CD14-positive monocyte (primary cell): ENCODE measurements at regions not wholly inside any gene's neighbourhood (a gene's known extent, or its start where the extent isn't known, plus 50 kb on each side); places are given as distances from the start of the nearest gene placed in this dataset.

Experiments used
- DNase-seq, 3 donors: peaks; one replicate each; pipeline ENCODE4 v3.0.0-alpha.2; 2011 to 2022
- H2AFZ ChIP-seq: 2 replicates; pipeline ENCODE4 v1.6.0; 2012; ENCODE audit warnings: mild to moderate bottlenecking, low read depth, low read length, inconsistent platforms; ENCODE audit not compliant: insufficient read depth, poor library complexity, severe bottlenecking
- H3K27ac ChIP-seq, 2 donors: 1 replicate in 1 of 2; 2 replicates in 1 of 2; pipeline ENCODE4 v1.5.1; 2012 to 2013; ENCODE audit warnings: low read length in 2 of 2, control low read depth in 1 of 2, inconsistent platforms in 1 of 2, low read depth in 1 of 2, mild to moderate bottlenecking in 1 of 2
- H3K27me3 ChIP-seq, 2 donors: one replicate each; pipeline versions ENCODE4 v1.6.0 to v1.6.1; 2011 to 2013; ENCODE audit warnings: low read length in 2 of 2; ENCODE audit not compliant: control insufficient read depth in 2 of 2, insufficient read depth in 2 of 2
- H3K36me3 ChIP-seq, 2 donors: replicated peaks in 1 of 2; 1 replicate in 1 of 2; 2 replicates in 1 of 2; pipeline versions ENCODE4 v1.5.1 to v1.6.1; 2012 to 2013; ENCODE audit warnings: low read length in 2 of 2, control low read depth in 1 of 2, inconsistent platforms in 1 of 2, mild to moderate bottlenecking in 1 of 2; ENCODE audit not compliant: insufficient read depth in 2 of 2, control insufficient read depth in 1 of 2
- H3K4me1 ChIP-seq, 2 donors: 1 replicate in 1 of 2; 2 replicates in 1 of 2; pipeline versions ENCODE4 v1.5.1 to v1.6.1; 2012 to 2013; ENCODE audit warnings: low read length in 2 of 2, control low read depth in 1 of 2, inconsistent platforms in 1 of 2, mild to moderate bottlenecking in 1 of 2, moderate library complexity in 1 of 2; ENCODE audit not compliant: insufficient read depth in 2 of 2, control insufficient read depth in 1 of 2
- H3K4me2 ChIP-seq: replicated peaks from 2 replicates; pipeline ENCODE3; 2012; ENCODE audit warnings: low read length, moderate library complexity, mild to moderate bottlenecking; ENCODE audit not compliant: poor library complexity, severe bottlenecking; ENCODE audit errors: extremely low read depth
- H3K4me3 ChIP-seq, 3 experiments: fragments of 200-600 bp in 1 of 3; sonication (generic) in 1 of 3; replicated peaks in 1 of 3; 1 replicate in 2 of 3; 2 replicates in 1 of 3; pipeline ENCODE4 v1.5.1; 2011 to 2013; ENCODE audit warnings: low read length in 3 of 3, mild to moderate bottlenecking in 3 of 3, control low read depth in 2 of 3, low read depth in 2 of 3, inconsistent platforms in 1 of 3, moderate library complexity in 1 of 3
- H3K79me2 ChIP-seq: 2 replicates; pipeline ENCODE4 v1.6.0; 2012; ENCODE audit warnings: mild to moderate bottlenecking, control low read depth, inconsistent platforms, low read length, moderate library complexity; ENCODE audit not compliant: insufficient read depth
- H3K9ac ChIP-seq: 2 replicates; pipeline ENCODE4 v1.6.0; 2017; ENCODE audit warnings: low read length, mild to moderate bottlenecking; ENCODE audit not compliant: insufficient read depth, poor library complexity, severe bottlenecking
- H3K9me3 ChIP-seq, 2 donors: replicated peaks in 1 of 2; 1 replicate in 1 of 2; 2 replicates in 1 of 2; pipeline versions ENCODE4 v1.5.1 to v1.6.1; 2012 to 2013; ENCODE audit warnings: low read length in 2 of 2, control low read depth in 1 of 2; ENCODE audit not compliant: control insufficient read depth in 1 of 2, insufficient read depth in 1 of 2
- H4K20me1 ChIP-seq: 2 replicates; pipeline ENCODE4 v1.6.0; 2012; ENCODE audit warnings: mild to moderate bottlenecking, low read length, control low read depth, moderate library complexity; ENCODE audit not compliant: insufficient read depth
- H3K27ac Mint-ChIP-seq, 7 donors: one replicate each; pipeline ENCODE4 v1.8.0; 2020; ENCODE audit warnings: mild to moderate bottlenecking in 7 of 7, mixed read lengths in 7 of 7, moderate library complexity in 6 of 7, inconsistent platforms in 2 of 7
- H3K27me3 Mint-ChIP-seq, 3 donors: one replicate each; pipeline ENCODE4 v1.8.0; 2021 to 2022; ENCODE audit warnings: low read depth in 3 of 3, mild to moderate bottlenecking in 3 of 3, mixed read lengths in 3 of 3, moderate library complexity in 3 of 3, inconsistent platforms in 1 of 3
- H3K36me3 Mint-ChIP-seq, 2 donors: one replicate each; pipeline ENCODE4 v1.8.0; 2020; ENCODE audit warnings: mixed read lengths in 2 of 2, inconsistent platforms in 1 of 2, mild to moderate bottlenecking in 1 of 2
- H3K4me1 Mint-ChIP-seq: one replicate; pipeline ENCODE4 v1.8.0; 2020; ENCODE audit warnings: mild to moderate bottlenecking, mixed read lengths
- H3K4me3 Mint-ChIP-seq, 2 donors: one replicate each; pipeline ENCODE4 v1.8.0; 2020; ENCODE audit warnings: mild to moderate bottlenecking in 2 of 2, mixed read lengths in 2 of 2, moderate library complexity in 1 of 2
- H3K9me3 Mint-ChIP-seq, 7 donors: one replicate each; pipeline ENCODE4 v1.8.0; 2020 to 2022; ENCODE audit warnings: mixed read lengths in 7 of 7, mild to moderate bottlenecking in 6 of 7, moderate library complexity in 6 of 7, inconsistent platforms in 2 of 7
- WGBS: methylation state at CpG from one replicate; pipeline ENCODE4 v1.1.5; 2013; ENCODE audit warnings: missing lambda C conversion rate; ENCODE audit not compliant: insufficient coverage; 5-methylcytosine and 5-hydroxymethylcytosine counted together
- intact Hi-C, 2 donors: fragments of 100-400 bp; cut with micrococcal nuclease; formaldehyde crosslinking; loops; one replicate each; pipeline versions ENCODE4 v1.15.0 to v1.15.1; 2023
- TF ChIP-seq, protein P1 (sequence below): fragments of 200-600 bp; IDR thresholded peaks from one replicate; pipeline ENCODE4 v1.8.0; 2022; ENCODE audit warnings: antibody characterized with exemption, mild to moderate bottlenecking

DNA sequence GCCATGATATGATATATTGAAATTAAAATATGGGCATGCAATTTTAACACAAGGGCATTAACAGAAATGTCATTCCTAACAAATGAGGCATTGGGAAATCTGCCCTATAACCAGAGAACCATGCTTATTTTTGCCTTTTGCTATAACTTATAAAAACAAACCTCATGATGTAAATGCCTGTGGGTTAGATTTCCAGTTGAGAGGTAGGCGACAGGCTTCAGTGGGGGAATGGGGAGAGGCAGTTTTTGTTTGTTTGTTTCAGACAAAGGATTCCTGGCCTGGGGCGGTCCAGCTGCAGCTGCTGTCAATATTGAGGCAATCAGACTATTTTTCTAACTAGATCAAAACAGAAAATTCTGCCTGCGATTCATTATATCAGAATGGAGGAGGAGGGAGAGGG is 490.4 kb upstream of the CFAP20DC start:
- no peak for DNase-seq
- TF ChIP-seq, protein P1, sequence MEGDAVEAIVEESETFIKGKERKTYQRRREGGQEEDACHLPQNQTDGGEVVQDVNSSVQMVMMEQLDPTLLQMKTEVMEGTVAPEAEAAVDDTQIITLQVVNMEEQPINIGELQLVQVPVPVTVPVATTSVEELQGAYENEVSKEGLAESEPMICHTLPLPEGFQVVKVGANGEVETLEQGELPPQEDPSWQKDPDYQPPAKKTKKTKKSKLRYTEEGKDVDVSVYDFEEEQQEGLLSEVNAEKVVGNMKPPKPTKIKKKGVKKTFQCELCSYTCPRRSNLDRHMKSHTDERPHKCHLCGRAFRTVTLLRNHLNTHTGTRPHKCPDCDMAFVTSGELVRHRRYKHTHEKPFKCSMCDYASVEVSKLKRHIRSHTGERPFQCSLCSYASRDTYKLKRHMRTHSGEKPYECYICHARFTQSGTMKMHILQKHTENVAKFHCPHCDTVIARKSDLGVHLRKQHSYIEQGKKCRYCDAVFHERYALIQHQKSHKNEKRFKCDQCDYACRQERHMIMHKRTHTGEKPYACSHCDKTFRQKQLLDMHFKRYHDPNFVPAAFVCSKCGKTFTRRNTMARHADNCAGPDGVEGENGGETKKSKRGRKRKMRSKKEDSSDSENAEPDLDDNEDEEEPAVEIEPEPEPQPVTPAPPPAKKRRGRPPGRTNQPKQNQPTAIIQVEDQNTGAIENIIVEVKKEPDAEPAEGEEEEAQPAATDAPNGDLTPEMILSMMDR = no peak
- H3K27me3 Mint-ChIP-seq = no peaks in the 10 kb centered on the region
- H3K36me3 ChIP-seq = no peaks in the 10 kb centered on the region
- H3K36me3 Mint-ChIP-seq = no peaks in the 10 kb centered on the region
- no peaks in the 10 kb centered on the region for H3K27me3 ChIP-seq
- WGBS = 100% methylated on average over 1 of the region's 3 CpGs
- no peak overlapping the region for H2AFZ ChIP-seq
- H3K4me1 Mint-ChIP-seq = no peaks in the 10 kb centered on the region
- intact Hi-C loops = no loop called here
- no peaks in the 10 kb centered on the region for H3K9me3 ChIP-seq
- H3K27ac Mint-ChIP-seq = no peak overlapping the region
- H3K27ac ChIP-seq = no peak overlapping the region
- no peak overlapping the region for H3K4me3 ChIP-seq
- H3K4me2 ChIP-seq = no peak overlapping the region
- H3K4me3 Mint-ChIP-seq = no peak overlapping the region
- H3K9ac ChIP-seq = no peak overlapping the region
- no peaks in the 10 kb centered on the region for H3K79me2 ChIP-seq
- peaks cover 0 to 2% (median 0%) of the 10 kb centered on the region in 7 donors for H3K9me3 Mint-ChIP-seq
- no peaks in the 10 kb centered on the region for H3K4me1 ChIP-seq
- H4K20me1 ChIP-seq = no peaks in the 10 kb centered on the region

DNA sequence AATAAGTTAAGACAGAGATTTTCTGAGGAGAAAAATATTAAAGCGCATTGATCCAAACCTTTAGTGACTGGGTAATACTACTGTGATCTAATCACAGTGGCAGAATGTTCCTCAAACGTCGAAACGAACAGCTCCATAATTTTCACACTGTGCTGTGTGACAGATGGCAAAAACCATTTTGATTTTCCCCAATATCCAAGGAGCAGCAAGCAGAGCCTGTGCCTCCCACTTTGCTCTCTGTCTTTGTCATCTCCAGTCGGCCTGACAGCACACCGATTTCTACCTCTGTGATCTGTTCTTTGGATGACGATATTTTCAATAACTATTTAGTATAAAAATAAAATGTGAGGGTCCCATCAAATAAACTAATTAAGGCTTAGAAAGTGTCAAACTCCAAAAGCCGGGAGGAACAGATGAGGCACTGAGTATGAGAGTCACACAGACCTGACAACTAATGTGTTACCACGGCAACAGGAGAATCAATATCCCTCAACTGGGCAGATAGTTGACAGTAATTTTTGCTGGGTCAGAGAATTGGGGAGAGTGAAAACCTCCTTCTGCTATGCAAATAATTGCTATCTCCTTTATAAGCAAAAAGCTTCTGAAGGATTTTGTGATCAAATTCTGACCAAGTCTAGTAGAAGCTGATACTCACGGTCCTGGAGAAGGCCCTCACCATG is 489.1 kb upstream of the CFAP20DC start:
- DNase-seq = no peak
- no peaks in the 10 kb centered on the region for H3K36me3 Mint-ChIP-seq
- H3K9ac ChIP-seq = no peak overlapping the region
- H3K27me3 ChIP-seq = no peaks in the 10 kb centered on the region
- no peak overlapping the region for H3K4me3 Mint-ChIP-seq
- no peak overlapping the region for H3K27ac ChIP-seq
- H3K4me3 ChIP-seq = no peak overlapping the region
- no peaks in the 10 kb centered on the region for H4K20me1 ChIP-seq
- H3K79me2 ChIP-seq = no peaks in the 10 kb centered on the region
- no peak overlapping the region for H2AFZ ChIP-seq
- intact Hi-C loops = no loop called here
- H3K27me3 Mint-ChIP-seq = no peaks in the 10 kb centered on the region
- H3K4me2 ChIP-seq = no peak overlapping the region
- no peaks in the 10 kb centered on the region for H3K9me3 ChIP-seq
- no peaks in the 10 kb centered on the region for H3K4me1 Mint-ChIP-seq
- 95% methylated on average over 3 of the region's 10 CpGs for WGBS
- no peaks in the 10 kb centered on the region for H3K36me3 ChIP-seq
- TF ChIP-seq, protein P1 = no peak
- H3K9me3 Mint-ChIP-seq = peaks cover 0 to 2% (median 0%) of the 10 kb centered on the region in 7 donors
- no peaks in the 10 kb centered on the region for H3K4me1 ChIP-seq
- H3K27ac Mint-ChIP-seq = no peak overlapping the region
